ENCODE measurements at regions not wholly inside any gene's neighbourhood (a gene's known extent, or its start where the extent isn't known, plus 50 kb on each side); places are given as distances from the start of the nearest gene placed in this dataset.

DNA sequence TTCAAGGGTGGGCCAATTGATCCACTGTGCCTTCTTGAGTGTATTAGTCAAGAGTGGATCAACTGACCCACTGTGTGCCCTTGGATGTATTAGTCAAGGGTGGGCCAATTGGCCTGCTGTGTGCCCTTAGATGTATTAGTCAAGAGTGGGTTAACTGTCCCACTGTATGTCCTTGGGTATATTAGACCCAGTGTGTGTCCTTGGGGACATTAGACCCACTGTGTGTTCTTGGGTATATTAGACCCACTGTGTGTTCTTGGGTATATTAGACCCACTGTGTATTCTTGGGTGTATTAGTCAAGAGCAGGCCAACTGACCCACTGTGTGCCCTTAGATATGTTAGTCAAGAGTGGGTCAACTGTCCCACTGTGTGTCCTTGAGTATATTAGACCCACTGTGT is 601.8 kb downstream of the TYW1 start:
- no peak overlapping the region for H3K4me3 ChIP-seq (ENCODE audit: low read depth, low read length)
- TF ChIP-seq, protein P1, sequence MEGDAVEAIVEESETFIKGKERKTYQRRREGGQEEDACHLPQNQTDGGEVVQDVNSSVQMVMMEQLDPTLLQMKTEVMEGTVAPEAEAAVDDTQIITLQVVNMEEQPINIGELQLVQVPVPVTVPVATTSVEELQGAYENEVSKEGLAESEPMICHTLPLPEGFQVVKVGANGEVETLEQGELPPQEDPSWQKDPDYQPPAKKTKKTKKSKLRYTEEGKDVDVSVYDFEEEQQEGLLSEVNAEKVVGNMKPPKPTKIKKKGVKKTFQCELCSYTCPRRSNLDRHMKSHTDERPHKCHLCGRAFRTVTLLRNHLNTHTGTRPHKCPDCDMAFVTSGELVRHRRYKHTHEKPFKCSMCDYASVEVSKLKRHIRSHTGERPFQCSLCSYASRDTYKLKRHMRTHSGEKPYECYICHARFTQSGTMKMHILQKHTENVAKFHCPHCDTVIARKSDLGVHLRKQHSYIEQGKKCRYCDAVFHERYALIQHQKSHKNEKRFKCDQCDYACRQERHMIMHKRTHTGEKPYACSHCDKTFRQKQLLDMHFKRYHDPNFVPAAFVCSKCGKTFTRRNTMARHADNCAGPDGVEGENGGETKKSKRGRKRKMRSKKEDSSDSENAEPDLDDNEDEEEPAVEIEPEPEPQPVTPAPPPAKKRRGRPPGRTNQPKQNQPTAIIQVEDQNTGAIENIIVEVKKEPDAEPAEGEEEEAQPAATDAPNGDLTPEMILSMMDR (IDR thresholded peaks at IDR 0.05; ENCODE audit: low read depth, low read length) = no peak

DNA sequence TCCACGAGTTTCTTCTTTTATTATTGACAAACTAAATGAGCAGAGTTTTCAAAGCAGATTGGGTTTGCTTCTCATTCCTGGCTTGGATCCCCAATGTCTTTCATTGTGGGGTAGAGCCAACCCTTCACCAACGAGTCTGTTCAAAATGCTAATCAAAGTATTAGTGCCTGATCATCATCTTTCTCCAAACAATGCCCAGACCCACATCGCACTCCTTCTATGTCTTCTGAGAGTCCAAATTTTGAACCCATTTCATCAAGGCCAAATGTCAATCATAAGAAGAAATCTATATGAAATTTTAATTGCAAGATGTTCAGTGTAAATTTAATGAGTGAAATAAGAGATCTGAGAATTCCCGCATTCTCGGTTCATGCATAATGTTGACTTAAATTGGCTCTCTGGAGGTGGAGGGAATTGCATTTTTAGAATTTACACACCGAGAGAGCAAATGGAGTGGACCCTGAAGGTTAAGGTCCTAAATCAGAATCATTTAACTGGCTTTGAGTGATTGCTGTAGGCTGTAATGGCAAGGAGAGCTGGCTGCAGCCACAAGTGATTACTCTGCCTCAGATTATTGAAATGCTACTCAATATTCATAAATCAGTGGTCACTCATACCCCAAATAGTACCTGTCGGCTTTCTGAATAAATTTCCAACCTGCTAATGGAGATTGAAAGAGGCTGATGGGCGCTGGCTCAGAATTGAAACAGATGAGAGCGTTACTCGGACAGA is 602.9 kb downstream of the TYW1 start:
- no peak overlapping the region for H3K4me3 ChIP-seq (ENCODE audit: low read depth, low read length)
- TF ChIP-seq, protein P1 (IDR thresholded peaks at IDR 0.05; ENCODE audit: low read depth, low read length) = no peak

DNA sequence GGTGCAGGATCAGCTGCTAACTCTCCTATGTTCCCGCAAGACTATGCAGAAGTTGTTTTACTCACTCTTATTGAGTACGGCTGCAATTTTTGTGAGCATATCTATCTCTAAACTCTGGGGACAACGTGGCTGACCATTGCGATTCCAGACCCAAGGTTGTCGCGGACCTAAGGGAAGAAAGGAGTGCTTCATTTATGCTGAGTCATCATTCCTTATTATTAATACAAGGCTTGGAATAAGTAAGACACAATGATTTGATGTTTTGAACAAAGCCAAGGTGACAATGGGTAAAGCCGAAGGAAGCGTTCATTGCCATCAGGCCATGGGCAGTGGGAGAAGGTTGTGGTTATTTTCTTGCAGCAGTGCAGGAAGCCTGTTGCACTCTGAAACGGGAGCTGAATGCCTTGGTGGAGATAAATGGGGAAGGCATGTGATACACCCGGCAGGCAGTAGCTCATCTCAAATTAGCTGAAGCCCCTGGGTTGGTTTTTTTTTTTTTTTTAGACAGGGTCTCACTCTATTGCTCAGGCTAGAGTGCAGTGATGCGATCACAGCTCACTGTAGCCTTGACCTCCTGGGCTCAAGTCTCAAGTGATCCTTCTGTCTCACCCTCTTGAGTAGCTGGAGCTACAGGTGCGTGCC is 605.7 kb downstream of the TYW1 start:
- no peak overlapping the region for H3K4me3 ChIP-seq (ENCODE audit: low read depth, low read length)
- TF ChIP-seq, protein P1 (IDR thresholded peaks at IDR 0.05; ENCODE audit: low read depth, low read length) = no peak

DNA sequence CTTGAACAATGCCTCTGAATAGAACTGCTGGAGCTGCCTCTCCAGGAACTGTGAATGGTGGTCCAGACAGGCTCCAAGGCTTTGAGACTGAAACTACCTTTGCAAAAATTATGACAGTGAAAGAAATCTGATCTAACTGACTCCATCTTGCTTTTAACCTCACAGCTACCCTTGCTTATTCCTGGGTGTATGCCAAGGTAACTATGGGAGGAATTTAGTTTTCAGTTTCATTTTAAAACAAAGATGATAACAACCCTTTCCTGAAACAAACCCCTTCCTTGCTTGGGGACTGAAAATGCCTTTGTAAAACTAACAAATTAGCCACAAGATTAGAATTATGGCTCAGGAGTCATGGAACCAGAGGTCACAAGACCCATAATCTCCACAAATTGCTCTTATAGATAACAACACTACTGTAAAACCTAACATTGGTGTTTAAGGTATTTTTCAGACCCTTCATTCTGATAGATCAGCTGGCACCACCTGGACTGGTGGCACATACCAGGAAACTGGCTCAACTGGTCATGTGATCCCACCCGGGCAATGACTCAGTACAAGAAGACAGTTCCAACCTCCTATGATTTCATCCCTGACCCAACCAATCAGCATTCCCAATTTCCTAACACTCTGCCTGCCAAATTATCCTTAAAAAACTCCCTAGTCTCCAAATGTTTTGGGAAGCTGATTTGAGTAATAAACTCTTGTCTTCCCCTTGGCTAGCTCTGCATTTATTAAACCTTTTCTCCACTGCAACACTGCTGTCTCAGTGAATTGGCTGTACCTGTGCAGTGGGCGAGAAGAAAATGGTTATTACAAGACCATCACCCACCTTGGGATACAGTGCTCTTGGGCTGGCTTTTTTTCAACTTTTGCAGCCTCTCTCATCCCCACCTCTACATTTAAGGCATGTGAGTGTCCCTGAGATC is 608.1 kb downstream of the TYW1 start:
- TF ChIP-seq, protein P1 (IDR thresholded peaks at IDR 0.05; ENCODE audit: low read depth, low read length) = no peak
- H3K4me3 ChIP-seq (ENCODE audit: low read depth, low read length) = no peak overlapping the region

DNA sequence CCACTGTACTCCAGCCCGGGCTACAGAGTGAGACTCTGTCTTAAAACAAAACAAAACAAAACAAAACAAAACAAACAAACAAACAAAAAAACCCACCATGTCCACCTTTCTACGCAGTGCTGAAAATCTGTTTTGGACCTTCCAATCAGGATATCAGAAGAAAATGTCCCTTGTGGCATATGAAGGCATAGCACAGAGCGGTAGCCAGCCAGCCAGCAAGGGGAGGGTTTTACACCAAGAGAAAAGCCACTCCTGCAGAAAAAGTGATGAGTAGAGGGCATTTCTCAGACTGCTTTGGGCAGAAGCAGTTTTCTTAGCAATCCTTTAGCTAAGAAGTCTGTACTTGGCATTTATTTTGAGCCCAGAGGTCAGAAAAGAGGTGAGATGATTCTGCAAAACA is 612.2 kb downstream of the TYW1 start:
- H3K4me3 ChIP-seq (ENCODE audit: low read depth, low read length) = no peak overlapping the region
- TF ChIP-seq, protein P1 (IDR thresholded peaks at IDR 0.05; ENCODE audit: low read depth, low read length) = no peak

DNA sequence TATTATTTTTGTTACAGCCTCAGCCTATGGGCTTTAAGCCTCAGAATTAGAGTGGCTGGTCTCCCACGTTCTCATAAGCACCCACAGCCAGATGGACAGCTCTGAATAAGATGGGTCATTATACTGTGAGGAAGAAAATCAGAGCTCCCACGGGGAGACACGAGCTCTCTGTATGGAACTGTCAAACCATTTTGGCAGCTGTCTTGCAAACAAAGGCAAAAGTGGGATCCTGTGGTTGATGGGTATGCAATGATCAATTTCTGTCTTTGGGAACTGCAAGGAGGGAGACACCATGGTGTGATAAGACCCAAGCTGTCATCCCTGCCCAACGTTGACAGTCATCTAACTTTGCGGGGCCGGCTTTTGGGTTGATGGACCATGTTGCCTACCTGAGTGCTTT is 614.3 kb downstream of the TYW1 start:
- TF ChIP-seq, protein P1 (IDR thresholded peaks at IDR 0.05; ENCODE audit: low read depth, low read length) = no peak
- no peak overlapping the region for H3K4me3 ChIP-seq (ENCODE audit: low read depth, low read length)
